SK-N-SH treated with all-trans-retinoic acid at 6 μM for 48 hours (cell line): ENCODE measurements at regions not wholly inside any gene's neighbourhood (a gene's known extent, or its start where the extent isn't known, plus 50 kb on each side); places are given as distances from the start of the nearest gene placed in this dataset.

Experiments
- ATAC-seq: fragments of 200-7000 bp; cut with Tn5 transposase; 3 replicates; pipeline ENCODE4 v1.9.1; 2020; ENCODE audit warnings: mild to moderate bottlenecking, moderate library complexity
- ARNTL ChIP-seq: fragments of 450-650 bp; formaldehyde crosslinking; IDR thresholded peaks from 2 replicates; pipeline ENCODE4 v1.5.0; 2020; ENCODE audit warnings: low read depth, mild to moderate bottlenecking, moderate library complexity, borderline replicate concordance
- BACH2 ChIP-seq: fragments of 250-450 bp; sonication (Bioruptor Pico); IDR thresholded peaks from 2 replicates; pipeline ENCODE4 v1.9.0; 2021; ENCODE audit warnings: mild to moderate bottlenecking, borderline replicate concordance
- CSDC2 ChIP-seq: fragments of 250-450 bp; sonication (Bioruptor Pico); IDR thresholded peaks from 2 replicates; pipeline ENCODE4 v1.5.0; 2020; ENCODE audit warnings: mild to moderate bottlenecking, moderate library complexity
- ESRRG ChIP-seq: fragments of 250-450 bp; sonication (Bioruptor Pico); IDR thresholded peaks from 2 replicates; pipeline ENCODE4 v1.6.1; 2021; ENCODE audit warnings: mild to moderate bottlenecking
- GLIS3 ChIP-seq: fragments of 250-450 bp; sonication (Bioruptor Pico); IDR thresholded peaks from 2 replicates; pipeline ENCODE4 v1.5.0; 2020; ENCODE audit warnings: mild to moderate bottlenecking, moderate library complexity
- ISL1 ChIP-seq: fragments of 250-450 bp; sonication (Bioruptor Pico); IDR thresholded peaks from 2 replicates; pipeline ENCODE4 v2.1.2; 2022; ENCODE audit warnings: mild to moderate bottlenecking, moderate library complexity
- PPARA ChIP-seq: fragments of 250-450 bp; sonication (Bioruptor Pico); IDR thresholded peaks from 2 replicates; pipeline ENCODE4 v1.5.0; 2020; ENCODE audit warnings: mild to moderate bottlenecking, borderline replicate concordance
- RARB ChIP-seq: fragments of 250-450 bp; sonication (Bioruptor Pico); IDR thresholded peaks from 2 replicates; pipeline ENCODE4 v1.8.0; 2021; ENCODE audit warnings: mild to moderate bottlenecking, moderate library complexity
- SNAI2 ChIP-seq: fragments of 250-450 bp; sonication (Bioruptor Pico); IDR thresholded peaks from 2 replicates; pipeline ENCODE4 v1.5.0; 2020; ENCODE audit warnings: mild to moderate bottlenecking, moderate library complexity
- TCF4 ChIP-seq: fragments of 250-450 bp; sonication (Bioruptor Pico); IDR thresholded peaks from 2 replicates; pipeline ENCODE4 v1.8.0; 2021; ENCODE audit warnings: mild to moderate bottlenecking, moderate library complexity, borderline replicate concordance
- TOX ChIP-seq: fragments of 250-450 bp; sonication (Bioruptor Pico); IDR thresholded peaks from 2 replicates; pipeline ENCODE4 v1.8.0; 2021; ENCODE audit warnings: mild to moderate bottlenecking, moderate library complexity, borderline replicate concordance
- TSHZ2 ChIP-seq: fragments of 250-450 bp; sonication (Bioruptor Pico); IDR thresholded peaks from 2 replicates; pipeline ENCODE4 v1.5.0; 2020; ENCODE audit warnings: mild to moderate bottlenecking, moderate library complexity
- ZFP3 ChIP-seq: fragments of 250-450 bp; sonication (Bioruptor Pico); IDR thresholded peaks from 2 replicates; pipeline ENCODE4 v1.5.0; 2020; ENCODE audit warnings: mild to moderate bottlenecking, moderate library complexity
- ZFP30 ChIP-seq: fragments of 450-650 bp; formaldehyde crosslinking; IDR thresholded peaks from 2 replicates; pipeline ENCODE4 v1.5.0; 2022; ENCODE audit warnings: mild to moderate bottlenecking, moderate library complexity
- ZNF565 ChIP-seq: fragments of 450-650 bp; formaldehyde crosslinking; conservative IDR thresholded peaks from 2 replicates; pipeline ENCODE4 v1.5.0; 2020; ENCODE audit warnings: low read depth, mild to moderate bottlenecking, moderate library complexity
- ZNF70 ChIP-seq: fragments of 450-650 bp; formaldehyde crosslinking; IDR thresholded peaks from 2 replicates; pipeline ENCODE4 v1.5.0; 2020; ENCODE audit warnings: mild to moderate bottlenecking, moderate library complexity
- ZNF8 ChIP-seq: fragments of 450-650 bp; formaldehyde crosslinking; IDR thresholded peaks from 2 replicates; pipeline ENCODE4 v1.5.0; 2020; ENCODE audit warnings: mild to moderate bottlenecking, moderate library complexity
- TF ChIP-seq, protein P1 (sequence below): fragments of 250-450 bp; sonication (Bioruptor Pico); IDR thresholded peaks from 2 replicates; pipeline ENCODE4 v1.5.1; 2021; ENCODE audit warnings: mild to moderate bottlenecking, moderate library complexity
- TF ChIP-seq, protein P2 (sequence below): fragments of 250-450 bp; sonication (Bioruptor Pico); IDR thresholded peaks from 2 replicates; pipeline ENCODE4 v1.8.0; 2021; ENCODE audit warnings: low read depth, mild to moderate bottlenecking, moderate library complexity, borderline replicate concordance
- TF ChIP-seq, protein P3 (sequence below): fragments of 250-450 bp; sonication (Bioruptor Pico); IDR thresholded peaks from 2 replicates; pipeline ENCODE4 v1.8.0; 2020; ENCODE audit warnings: mild to moderate bottlenecking, moderate library complexity, borderline replicate concordance

DNA sequence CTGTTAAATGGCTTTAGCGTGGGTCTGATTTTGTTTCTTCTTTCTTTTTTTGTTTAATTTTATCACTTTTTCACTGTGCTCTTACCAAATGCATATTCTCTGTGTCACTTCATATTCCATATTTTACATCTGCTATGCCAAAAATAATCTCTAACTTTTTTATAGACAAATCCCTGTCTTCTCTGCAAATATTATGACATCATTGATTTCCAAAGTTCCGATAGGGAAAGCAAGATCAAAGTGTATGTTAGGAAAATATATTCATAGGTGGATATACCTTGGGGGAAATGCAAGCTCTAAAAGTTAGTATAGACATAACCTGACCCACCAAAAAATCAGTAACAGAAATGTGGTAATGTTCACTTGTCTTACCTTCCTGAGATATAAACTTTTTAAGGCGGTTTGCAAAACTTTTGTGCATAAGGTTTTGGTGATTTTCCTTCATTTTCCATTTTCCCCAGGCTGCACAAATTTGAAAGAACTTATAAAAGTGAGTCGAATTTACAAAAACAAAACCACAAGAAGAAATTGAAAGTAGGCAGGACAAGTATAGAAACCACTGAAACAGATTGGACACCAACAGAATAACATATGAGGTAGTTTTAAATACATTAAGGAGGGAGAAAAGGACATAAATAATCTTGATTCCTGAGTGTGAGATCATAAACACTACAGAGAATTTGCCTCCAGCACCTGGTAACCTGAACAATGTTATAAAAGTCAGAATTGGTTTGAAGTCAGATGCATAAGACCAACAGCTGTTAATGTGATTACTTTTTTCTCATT is 63.1 kb upstream of the TFEC start:
- ATAC-seq = no peak
- TF ChIP-seq TSHZ2 (CRISPR knock-in tag) = no peak
- no peak for TF ChIP-seq ZFP30 (CRISPR knock-in tag)
- TF ChIP-seq GLIS3 (CRISPR knock-in tag) = no peak
- TF ChIP-seq PPARA (CRISPR knock-in tag) = no peak
- TF ChIP-seq RARB (CRISPR knock-in tag) = no peak
- TF ChIP-seq, protein P1, sequence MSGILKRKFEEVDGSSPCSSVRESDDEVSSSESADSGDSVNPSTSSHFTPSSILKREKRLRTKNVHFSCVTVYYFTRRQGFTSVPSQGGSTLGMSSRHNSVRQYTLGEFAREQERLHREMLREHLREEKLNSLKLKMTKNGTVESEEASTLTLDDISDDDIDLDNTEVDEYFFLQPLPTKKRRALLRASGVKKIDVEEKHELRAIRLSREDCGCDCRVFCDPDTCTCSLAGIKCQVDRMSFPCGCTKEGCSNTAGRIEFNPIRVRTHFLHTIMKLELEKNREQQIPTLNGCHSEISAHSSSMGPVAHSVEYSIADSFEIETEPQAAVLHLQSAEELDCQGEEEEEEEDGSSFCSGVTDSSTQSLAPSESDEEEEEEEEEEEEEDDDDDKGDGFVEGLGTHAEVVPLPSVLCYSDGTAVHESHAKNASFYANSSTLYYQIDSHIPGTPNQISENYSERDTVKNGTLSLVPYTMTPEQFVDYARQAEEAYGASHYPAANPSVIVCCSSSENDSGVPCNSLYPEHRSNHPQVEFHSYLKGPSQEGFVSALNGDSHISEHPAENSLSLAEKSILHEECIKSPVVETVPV (CRISPR knock-in tag) = no peak
- TF ChIP-seq ZNF8 (CRISPR knock-in tag) = no peak
- TF ChIP-seq, protein P2, sequence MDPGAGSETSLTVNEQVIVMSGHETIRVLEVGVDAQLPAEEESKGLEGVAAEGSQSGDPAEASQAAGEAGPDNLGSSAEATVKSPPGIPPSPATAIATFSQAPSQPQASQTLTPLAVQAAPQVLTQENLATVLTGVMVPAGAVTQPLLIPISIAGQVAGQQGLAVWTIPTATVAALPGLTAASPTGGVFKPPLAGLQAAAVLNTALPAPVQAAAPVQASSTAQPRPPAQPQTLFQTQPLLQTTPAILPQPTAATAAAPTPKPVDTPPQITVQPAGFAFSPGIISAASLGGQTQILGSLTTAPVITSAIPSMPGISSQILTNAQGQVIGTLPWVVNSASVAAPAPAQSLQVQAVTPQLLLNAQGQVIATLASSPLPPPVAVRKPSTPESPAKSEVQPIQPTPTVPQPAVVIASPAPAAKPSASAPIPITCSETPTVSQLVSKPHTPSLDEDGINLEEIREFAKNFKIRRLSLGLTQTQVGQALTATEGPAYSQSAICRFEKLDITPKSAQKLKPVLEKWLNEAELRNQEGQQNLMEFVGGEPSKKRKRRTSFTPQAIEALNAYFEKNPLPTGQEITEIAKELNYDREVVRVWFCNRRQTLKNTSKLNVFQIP (CRISPR knock-in tag) = no peak
- no peak for TF ChIP-seq TOX
- TF ChIP-seq CSDC2 (CRISPR knock-in tag) = no peak
- no peak for TF ChIP-seq ARNTL (CRISPR knock-in tag)
- no peak for TF ChIP-seq BACH2 (CRISPR knock-in tag)
- no peak for TF ChIP-seq SNAI2 (CRISPR knock-in tag)
- TF ChIP-seq ISL1 (CRISPR knock-in tag) = no peak
- TF ChIP-seq ZFP3 (CRISPR knock-in tag) = no peak
- TF ChIP-seq, all 23 proteins: peak for 0

GRCh38 chr7:116095396-116095795 is 64.8 kb upstream of the TFEC start:
- no peak for TF ChIP-seq ZNF8 (CRISPR knock-in tag)
- no peak for TF ChIP-seq GLIS3 (CRISPR knock-in tag)
- no peak for TF ChIP-seq ESRRG
- no peak for TF ChIP-seq CSDC2 (CRISPR knock-in tag)
- TF ChIP-seq TSHZ2 (CRISPR knock-in tag) = no peak
- TF ChIP-seq TOX = no peak
- no peak for TF ChIP-seq SNAI2 (CRISPR knock-in tag)
- TF ChIP-seq, protein P2 (CRISPR knock-in tag) = no peak
- TF ChIP-seq BACH2 (CRISPR knock-in tag) = no peak
- no peak for TF ChIP-seq ZFP30 (CRISPR knock-in tag)
- ATAC-seq = no peak

GRCh38 chr7:116097365-116098009 is 66.9 kb upstream of the TFEC start:
- peak; percentile 76 for ATAC-seq
- TF ChIP-seq ZNF70 (no peak), ARNTL (CRISPR knock-in tag) (no peak), ZNF565 (no peak), CSDC2 (CRISPR knock-in tag) (no peak), RARB (CRISPR knock-in tag) (no peak), TCF4 (CRISPR knock-in tag) (no peak), PPARA (CRISPR knock-in tag) (no peak), BACH2 (CRISPR knock-in tag) (no peak)
- TF ChIP-seq, protein P3, sequence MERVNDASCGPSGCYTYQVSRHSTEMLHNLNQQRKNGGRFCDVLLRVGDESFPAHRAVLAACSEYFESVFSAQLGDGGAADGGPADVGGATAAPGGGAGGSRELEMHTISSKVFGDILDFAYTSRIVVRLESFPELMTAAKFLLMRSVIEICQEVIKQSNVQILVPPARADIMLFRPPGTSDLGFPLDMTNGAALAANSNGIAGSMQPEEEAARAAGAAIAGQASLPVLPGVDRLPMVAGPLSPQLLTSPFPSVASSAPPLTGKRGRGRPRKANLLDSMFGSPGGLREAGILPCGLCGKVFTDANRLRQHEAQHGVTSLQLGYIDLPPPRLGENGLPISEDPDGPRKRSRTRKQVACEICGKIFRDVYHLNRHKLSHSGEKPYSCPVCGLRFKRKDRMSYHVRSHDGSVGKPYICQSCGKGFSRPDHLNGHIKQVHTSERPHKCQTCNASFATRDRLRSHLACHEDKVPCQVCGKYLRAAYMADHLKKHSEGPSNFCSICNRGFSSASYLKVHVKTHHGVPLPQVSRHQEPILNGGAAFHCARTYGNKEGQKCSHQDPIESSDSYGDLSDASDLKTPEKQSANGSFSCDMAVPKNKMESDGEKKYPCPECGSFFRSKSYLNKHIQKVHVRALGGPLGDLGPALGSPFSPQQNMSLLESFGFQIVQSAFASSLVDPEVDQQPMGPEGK (CRISPR knock-in tag) = no peak
